Limb (tissue), 2 donors: ENCODE measurements at regions not wholly inside any gene's neighbourhood (a gene's known extent, or its start where the extent isn't known, plus 50 kb on each side); places are given as distances from the start of the nearest gene placed in this dataset.
"Not testable (repeated sequence)": the region's sequence is repeated elsewhere in the genome, so short reads cannot be mapped to it uniquely, and the experiment has no call there.

Experiments used
- DNase-seq, 2 donors: peaks; one replicate each; pipeline ENCODE4 v3.0.0-alpha.2; 2016; ENCODE audit errors: extremely low spot score in 2 of 2

DNA sequence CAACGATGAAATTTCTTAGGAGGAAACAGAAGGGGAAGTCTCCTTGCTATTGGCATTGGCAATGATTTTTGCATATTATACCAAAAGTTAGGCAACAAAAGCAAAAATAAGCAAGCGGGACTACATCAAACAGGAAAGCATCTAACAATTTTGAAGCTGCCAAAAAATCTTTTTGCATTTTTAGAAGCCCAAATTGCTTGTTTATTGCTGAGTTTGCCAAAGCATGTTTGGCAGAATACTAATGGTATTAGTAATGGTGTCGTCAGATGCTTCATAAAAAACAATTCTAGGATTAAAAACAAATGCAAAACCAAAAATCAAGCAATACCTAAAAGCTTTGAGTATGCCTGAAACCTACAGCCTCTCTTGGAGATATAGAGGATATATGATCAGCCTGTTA is 80.0 kb downstream of the GALR1 start:
- DNase-seq: no peak

DNA sequence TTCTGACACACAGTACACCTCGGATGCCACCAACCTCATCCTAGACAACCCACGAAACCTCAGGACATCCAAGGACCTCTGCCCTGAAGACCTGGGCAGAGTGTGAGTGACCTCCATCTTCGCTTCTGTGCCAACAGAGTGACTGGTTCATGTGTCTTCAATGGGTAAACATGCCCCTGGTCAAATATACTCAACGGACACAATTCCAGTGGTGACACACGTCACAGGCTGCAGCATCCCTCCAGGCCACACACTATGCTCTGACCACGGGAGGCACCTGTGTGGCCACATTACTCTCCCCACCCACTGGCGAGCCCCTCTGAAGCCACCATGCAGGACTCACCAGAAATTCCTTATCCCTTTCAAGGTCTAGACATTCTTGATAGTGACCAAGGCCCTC is 85.2 kb downstream of the GALR1 start:
- no peak for DNase-seq

DNA sequence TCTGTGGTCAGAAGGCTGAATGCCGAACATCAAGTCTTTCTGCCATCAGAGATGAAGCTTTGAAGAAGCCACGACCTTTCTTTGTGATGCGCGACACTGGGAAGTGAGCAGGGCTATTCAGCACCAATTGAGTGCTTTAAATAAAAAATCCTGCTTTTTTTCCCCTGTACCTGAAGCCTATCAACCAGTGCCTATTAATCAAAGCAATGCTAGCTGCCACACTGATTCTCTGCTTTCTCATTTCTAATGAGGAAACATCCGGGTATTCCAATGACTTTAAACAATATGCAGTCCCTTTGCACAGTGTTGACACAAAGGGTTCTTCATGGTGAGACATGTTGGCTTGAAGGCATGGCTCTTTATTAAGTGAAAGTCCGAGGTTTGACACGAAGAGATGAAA is 88.0 kb downstream of the GALR1 start:
- no peak for DNase-seq

DNA sequence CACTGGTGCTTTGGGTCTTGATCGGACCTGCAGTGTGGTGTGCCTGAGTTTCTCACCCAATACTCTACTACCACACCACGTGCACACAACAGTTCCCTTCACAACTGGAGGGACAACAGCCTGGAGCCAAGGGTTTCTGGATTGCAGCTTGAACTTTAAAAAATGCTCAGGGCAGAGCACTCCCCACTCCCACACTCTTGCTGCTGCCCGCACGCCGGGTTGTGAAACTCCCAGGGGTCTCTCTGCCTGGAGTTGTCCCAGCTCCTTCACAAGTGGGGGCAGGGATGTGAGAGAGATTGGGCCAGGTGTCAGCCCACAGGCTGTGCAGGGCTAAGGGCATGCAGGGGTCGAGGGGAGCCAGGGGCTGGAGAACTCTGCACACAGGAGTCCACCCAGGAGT is 89.4 kb downstream of the GALR1 start:
- no peak for DNase-seq

DNA sequence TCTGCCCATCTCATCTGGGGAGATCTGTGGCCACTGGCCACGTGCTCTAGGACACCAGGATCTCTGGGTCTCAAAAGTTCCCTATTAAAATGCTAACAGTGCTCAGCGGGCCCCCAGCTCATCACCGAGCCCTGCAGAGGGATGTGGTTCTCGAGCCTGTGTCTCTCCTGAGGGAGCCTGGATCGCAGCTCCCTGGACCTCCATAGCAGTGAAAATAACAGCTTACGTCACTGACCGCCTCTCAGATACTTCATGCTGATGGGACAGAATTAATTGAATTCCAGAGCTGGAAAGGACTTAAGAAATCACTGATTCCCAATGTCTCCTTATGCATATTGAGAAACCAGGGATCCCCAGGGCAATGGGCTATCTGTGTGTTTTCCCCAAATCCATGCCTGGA is 90.0 kb downstream of the GALR1 start:
- DNase-seq: no peak

DNA sequence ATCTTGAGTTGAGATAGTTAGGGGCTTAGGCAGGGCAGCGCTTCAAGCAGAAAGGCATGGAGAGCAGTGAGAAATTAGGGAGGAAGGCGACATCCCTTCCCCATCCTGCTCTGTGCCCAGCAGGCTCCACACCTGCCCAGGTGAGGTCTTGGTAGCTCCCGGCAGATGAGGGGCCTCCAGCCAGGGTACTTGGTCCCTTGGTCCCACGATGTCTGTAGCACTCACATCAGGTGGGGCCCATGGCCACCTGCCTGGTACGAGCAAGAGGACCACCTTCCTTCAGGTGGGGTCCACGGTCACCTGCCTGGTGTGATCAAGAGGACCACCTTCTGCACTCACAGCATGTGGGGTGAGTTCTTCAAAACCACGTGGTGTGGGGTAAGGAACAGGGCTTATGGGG is 91.2 kb downstream of the GALR1 start:
- DNase-seq: no peak

DNA sequence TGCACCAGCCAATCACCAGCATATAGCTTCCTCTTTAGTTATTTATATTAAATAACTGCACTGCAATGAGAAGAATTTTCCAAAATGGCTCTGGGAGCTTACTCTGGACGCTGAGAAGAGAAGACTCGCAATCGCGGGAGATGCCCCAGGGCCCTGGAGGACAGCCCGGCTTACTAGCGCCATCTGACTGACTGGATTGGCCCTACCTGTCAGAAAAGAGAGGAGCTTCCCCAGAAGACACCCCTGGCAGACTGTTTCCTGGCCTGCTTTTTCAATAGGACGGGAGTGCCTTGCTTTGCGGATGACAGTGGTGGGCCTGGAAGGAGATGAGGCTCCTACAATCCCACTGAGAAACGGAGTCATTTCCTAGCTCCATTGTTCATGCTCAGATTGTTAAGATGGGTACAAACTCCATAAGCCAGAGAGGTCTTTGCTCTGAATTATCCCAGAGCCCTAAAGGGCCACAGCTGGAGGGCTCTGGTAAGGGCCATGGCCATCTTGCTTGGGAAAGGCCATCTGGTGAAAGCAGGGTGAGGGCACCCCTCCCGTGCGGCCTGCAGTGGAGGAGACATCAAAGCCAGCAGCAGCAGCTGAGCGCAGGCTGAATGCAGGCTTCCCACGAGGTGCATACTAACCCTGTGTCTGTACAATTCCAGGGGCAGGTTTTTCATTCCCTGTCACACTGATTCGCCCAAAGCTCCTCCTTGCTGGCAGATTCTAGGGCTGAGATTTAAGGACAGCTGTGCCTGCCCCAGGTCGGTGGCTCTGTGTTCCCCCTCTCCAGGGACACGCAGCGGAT is 92.1 kb downstream of the GALR1 start:
- no peak for DNase-seq

DNA sequence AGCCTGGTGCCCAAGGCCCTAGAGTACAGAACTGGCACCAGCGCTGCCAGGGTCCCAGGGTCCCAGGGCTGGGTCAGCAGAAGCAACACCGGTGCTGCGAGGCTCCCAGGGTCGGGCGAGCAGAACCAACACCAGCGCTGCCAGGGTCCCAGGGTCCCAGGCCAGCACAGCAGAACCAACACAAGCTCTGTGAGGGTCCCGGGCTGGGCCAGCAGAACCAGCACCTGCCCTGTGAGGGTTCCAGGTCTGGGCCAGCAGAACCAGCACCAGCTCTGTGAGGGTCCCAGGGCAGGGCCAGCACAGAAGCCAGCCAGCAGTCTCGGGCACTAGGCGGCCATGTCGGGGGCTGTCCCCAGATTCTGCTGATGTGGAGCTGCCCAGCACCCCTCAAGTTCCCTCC is 93.1 kb downstream of the GALR1 start:
- no peak for DNase-seq

DNA sequence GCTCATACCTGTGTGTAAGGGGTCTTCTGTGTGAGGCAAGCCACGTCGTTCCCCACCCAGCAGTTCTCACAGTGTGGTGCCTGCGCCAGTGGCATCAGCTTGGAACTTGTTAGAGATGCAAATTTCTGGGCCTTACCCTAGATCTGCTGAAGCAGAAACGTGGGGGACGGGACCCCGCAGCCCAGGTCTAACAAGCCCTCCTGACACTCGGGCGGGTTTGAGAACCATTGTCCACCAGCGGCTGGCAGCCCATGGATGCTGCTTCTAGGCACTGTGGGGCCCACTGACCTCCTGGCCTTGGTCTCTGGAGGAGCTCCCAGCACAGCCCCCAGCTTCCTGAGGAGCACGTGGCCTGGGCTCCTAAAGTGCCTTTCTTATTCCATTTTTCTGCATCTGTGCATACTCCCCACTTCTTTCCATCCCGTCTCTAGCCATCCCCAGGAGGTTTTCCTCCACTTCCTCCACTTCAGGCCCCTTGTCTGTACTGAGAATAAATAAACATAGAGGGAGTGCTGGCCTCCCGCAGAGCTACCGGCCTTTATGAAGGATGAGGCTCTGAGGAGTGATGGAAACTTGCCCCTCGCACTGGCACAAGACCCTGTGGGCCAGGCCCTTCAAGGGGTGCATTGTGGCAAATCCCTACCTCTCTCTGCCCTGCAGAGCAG is 94.3 kb downstream of the GALR1 start:
- DNase-seq: no peak

DNA sequence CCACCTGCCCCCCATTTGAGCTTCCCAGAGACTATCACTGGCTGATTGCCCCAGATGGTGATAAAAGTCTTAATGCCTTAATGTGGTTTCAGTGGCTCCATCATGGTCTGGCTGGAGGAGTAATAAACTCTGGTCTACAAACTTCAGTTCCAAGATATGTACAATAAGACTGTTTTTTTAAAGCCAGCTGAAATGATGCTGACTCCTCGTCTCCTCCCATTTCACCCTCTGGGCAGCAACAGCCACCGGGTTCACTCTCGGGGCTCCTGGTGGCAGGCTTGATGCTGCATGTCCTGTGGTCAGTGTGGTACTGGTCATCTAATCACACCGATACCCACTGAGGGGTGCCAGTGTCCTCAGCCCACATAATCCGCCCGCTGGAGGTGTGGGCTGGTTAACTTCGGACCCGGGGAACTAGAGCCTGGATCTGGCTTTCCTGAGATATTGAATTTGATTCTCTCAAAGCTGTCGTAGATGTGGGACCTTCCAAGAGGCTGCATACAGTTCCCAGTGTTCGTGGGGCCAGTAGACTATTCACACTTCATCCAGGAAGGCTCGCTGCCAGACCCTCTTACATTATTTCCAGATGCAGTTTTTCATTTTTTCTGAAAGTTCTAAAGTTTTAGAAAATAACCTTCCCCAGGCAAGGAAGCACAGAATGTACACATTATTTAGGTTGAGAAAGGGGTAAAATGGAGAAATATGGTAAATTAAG is 95.3 kb downstream of the GALR1 start:
- peak in 1 of 2 donors; percentile 55 for DNase-seq

DNA sequence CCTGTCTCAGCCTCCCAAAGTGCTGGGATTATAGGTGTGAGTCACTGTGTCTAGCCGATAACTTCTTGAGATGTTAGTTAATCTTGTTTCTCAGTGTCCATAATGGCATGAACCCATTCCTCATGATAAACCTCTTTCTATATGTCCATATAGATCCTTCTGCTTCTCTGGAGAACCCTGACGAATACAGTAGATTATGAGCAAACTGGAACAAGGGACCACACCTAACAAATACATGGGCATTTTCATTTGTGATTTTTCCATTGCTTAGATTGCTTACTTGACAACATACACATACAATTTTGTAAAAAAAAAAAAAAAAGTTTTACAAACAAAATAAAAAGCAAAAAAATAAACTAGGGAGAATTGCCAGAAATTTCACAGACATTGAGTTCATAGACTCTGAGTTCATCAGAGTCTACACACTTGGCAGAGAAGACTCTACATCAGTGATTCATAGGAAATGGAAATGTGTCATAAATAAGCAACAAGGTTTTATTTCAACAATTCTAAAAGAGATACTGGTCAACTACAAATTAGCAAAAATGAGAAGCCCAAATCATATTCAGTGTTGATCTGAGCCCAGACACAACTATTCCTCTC is 96.7 kb downstream of the GALR1 start:
- no peak for DNase-seq

DNA sequence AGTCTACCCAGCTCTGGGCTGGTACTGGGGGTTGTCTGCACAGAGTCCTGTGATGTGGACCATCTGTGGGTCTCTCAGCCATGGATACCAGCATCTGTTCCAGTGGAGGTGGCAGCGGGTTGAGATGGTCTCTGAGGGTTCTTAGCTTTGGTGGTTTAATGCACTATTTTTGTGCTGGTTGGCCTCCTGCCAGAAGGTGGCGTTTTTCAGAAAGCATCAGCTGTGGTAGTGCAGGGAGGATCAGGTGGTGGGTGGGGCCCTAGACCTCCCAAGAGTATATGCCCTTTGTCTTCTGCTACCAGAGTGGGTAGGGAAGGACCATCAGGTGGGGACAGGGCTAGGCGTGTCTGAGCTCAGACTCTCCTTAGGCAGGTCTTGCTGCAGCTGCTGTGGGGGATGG is 103.7 kb downstream of the GALR1 start:
- DNase-seq: not testable (repeated sequence)

DNA sequence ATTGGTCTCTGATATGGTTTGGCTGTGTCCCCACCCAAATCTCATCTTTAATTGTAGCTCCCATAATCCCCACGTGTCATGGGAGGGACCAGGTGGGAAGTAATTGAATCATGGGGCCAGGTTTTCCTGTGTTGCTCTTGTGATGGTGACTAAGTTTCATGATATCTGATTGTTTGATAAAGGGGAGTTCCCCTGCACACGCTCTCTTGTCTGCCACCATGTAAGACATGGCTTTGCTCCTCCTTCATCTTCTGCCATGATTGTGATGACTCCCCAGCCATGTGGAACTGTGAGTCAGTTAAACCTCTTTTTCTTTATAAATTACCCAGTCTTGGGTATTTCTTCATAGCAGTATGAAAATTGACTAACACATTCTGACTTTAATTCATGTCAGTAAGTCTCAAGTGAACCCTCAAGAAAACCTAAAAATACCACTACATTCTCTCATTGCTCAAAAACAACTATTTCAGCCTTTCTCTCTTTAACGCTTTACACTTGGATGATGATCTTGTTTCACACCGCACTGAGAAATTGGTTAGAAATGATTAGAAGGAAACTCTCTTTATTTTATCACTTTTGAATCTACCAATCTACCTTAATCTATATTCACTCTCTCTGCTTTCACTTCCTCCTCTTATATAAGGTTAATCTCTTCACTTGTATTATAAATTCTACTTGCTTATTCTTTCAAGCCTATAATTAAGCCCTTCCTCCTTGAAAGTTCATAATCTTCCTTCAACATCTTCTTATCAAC is 110.1 kb downstream of the GALR1 start:
- DNase-seq: no peak

DNA sequence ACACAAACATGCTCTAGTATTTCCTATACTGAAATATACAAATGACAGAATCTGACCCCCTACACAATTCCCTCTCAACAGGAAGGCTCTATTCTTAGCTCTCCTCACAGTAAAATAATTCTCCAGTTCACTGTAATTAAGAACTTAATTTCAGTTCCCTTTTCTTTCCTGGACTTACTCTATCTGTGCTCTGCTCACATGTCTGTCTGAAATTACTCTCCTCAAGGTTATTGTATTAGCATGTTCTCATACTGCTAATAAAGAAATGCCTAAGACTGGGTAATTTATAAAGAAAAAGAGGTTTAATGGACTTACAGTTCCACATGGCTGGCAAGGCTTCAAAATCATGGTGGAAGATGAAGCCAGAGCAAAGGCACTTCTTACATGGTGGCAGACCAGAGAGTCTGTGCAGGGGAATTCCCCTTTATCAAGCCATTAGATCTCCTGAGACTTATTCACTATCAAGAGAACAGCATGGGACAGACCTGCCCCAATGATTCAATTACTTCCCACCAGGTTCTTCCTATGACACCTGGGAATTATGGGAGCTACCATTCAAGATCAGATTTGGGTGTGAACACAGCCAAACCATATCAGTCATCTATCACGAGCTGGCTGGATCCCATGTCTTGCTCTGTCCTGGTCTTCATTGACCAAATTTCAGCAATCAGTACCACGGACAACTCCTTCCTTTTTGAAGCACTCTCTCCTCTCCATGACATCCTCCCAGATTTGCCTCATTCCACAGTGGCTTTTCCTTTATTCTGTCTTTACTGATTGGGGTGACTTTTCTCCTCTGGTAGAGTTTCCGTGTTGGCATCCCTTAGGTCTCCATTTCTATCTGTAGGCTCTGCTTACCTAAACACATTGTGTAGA is 110.9 kb downstream of the GALR1 start:
- no peak for DNase-seq

DNA sequence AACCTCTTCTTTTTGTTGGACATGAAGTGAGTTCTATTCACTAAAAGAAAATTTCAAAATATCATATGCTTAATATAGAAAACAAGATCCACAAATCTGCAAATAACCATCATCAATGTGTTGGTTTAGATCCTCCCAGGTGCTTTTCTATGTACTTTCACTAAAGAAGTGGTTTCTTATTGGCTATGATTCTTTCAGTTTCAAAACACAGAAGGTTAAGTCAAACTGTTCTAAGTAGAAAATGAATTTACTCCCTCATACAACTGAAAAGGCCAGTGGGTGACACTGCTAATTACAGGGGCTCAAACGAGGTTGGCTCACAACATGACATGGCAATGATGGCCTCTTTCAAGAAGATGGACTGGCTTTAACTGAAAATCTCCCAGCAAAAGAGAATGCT is 111.7 kb downstream of the GALR1 start:
- no peak for DNase-seq

DNA sequence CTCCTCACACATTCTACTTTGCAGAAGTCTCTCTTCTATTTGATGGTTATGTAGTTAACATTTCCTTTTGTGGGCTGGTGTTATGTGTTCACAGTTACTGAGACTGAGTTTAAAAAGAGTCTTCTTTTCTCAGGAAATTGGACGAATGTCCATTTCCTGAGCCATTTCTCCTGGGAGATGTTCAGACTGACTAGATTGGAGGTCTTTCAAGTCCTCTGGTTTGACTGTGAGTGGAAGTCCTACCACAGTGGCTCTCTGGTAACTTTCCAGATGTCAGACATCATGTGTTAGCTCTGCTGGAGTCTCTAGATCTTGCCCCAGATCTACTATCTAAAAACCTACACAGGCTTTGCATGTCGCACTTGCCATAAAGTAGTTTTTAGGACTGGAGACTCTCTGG is 116.0 kb downstream of the GALR1 start:
- no peak for DNase-seq

DNA sequence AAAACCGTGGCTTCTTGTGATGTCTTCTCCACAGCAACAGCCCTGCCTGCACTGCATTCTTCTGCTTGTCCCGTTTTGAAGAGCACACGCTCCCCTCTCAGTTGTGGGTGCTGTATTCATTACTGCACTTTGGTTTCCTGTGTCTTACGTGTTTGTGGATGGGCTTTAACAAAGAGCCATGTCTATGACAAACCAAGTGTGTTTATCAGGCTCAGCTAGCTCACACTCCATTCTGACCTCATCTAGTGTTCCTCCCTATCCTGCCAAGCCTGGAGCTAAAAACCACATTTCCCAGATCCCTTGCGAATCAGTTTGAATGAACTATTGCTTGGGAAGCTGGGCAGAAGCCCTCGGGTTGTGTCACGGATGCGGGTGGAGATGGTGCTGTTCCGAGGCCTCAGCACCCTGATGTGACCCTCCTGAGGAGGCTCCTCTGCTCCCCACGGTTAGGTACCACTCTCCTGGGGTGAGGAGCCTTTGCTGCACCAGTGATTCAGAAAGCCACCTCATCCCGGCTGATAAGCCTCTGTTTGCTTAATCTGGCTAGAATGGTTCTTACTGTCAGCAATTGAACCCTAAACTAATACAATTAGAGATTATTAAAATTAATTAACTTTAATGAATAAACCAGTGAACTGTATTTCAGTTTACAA is 116.5 kb downstream of the GALR1 start:
- DNase-seq: no peak

DNA sequence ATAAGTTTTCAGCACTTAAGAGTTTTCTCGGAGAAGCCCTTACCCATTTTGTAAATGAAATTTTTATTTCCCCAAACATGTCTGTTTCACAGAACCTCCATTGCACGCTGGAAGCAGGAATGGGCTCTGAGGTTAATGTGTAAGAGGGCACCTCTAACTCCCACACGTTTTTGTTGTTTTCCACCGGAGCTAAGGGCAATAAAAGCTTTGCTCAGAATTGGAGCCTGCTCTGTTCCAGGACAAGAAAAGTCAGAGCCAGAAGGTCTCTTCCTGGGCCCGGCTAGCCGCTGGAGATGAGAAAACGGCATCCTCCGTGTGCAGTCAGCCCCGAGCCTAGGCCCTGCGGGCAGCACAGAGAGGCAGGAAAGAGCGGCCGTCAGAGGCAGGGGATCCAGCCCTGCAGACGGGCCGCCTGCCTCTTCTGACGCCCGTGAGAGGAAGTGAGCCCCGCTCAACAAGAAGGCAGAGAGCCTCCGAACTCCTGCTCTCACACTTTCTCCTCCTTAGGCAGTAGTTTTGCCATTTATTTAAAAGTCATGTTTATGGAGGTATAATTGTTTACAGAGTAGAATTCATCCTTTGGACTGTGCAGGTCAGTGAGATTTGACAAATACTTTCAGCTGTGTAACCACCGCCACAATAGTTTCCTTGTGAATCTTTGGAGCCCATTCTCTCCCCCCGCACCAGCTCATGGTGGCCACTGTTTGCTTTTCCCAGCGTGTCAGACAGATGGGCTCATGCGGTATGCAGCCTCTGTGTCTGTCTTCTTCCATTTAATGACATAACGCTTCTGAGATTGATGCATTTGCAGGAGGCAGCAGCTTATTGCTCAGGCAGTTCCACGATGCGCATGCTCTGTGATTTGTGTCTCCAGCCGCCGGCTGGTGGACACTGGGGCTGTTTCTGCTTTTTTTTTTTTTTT is 117.3 kb downstream of the GALR1 start:
- DNase-seq: peak in 1 of 2 donors; percentile 43

DNA sequence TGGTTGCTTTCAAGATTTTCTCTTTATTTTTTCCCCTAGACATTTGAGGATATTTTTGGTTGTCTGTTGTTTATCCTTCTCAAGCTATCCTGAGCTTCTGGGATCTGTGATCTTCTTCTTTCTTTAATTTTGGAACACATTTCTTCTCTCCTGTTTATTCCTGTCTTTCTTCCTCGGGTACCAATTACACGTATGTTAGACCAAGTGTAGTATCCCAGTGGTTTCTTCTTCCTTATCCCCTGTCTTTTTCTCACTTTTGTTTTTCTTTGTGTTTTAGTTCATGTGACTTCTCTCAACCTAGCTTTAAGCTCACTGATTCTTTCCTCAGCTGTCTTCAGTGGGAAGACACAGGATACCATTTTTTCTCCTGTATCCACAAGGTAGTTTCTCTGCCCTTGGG is 120.0 kb downstream of the GALR1 start:
- DNase-seq: no peak
